WI38 (cell line): ENCODE measurements at regions not wholly inside any gene's neighbourhood (a gene's known extent, or its start where the extent isn't known, plus 50 kb on each side); places are given as distances from the start of the nearest gene placed in this dataset.

Source experiments
- H3K4me3 ChIP-seq: 2 replicates; pipeline ENCODE4 v1.5.1; 2011; ENCODE audit warnings: low read depth, mild to moderate bottlenecking, control low read depth, low read length
- TF ChIP-seq, protein P1 (sequence below): IDR thresholded peaks from 2 replicates; pipeline ENCODE4 v1.5.1; 2012; ENCODE audit warnings: low read depth, mild to moderate bottlenecking, control low read depth, low read length

GRCh38 chr10:123434435-123435039 is 231.6 kb upstream of the GPR26 start:
- H3K4me3 ChIP-seq = no peak overlapping the region
- TF ChIP-seq, protein P1, sequence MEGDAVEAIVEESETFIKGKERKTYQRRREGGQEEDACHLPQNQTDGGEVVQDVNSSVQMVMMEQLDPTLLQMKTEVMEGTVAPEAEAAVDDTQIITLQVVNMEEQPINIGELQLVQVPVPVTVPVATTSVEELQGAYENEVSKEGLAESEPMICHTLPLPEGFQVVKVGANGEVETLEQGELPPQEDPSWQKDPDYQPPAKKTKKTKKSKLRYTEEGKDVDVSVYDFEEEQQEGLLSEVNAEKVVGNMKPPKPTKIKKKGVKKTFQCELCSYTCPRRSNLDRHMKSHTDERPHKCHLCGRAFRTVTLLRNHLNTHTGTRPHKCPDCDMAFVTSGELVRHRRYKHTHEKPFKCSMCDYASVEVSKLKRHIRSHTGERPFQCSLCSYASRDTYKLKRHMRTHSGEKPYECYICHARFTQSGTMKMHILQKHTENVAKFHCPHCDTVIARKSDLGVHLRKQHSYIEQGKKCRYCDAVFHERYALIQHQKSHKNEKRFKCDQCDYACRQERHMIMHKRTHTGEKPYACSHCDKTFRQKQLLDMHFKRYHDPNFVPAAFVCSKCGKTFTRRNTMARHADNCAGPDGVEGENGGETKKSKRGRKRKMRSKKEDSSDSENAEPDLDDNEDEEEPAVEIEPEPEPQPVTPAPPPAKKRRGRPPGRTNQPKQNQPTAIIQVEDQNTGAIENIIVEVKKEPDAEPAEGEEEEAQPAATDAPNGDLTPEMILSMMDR = no peak

GRCh38 chr10:123442901-123443300 is 223.3 kb upstream of the GPR26 start:
- no peak overlapping the region for H3K4me3 ChIP-seq
- TF ChIP-seq, protein P1 = no peak

GRCh38 chr10:123443924-123444323 is 222.2 kb upstream of the GPR26 start:
- H3K4me3 ChIP-seq = no peak overlapping the region
- TF ChIP-seq, protein P1 = no peak

- H3K4me3 ChIP-seq = no peak overlapping the region
- TF ChIP-seq, protein P1 = no peak
Observed at GRCh38 chr10:123445261-123445775, 220.8 kb upstream of the GPR26 start.

DNA sequence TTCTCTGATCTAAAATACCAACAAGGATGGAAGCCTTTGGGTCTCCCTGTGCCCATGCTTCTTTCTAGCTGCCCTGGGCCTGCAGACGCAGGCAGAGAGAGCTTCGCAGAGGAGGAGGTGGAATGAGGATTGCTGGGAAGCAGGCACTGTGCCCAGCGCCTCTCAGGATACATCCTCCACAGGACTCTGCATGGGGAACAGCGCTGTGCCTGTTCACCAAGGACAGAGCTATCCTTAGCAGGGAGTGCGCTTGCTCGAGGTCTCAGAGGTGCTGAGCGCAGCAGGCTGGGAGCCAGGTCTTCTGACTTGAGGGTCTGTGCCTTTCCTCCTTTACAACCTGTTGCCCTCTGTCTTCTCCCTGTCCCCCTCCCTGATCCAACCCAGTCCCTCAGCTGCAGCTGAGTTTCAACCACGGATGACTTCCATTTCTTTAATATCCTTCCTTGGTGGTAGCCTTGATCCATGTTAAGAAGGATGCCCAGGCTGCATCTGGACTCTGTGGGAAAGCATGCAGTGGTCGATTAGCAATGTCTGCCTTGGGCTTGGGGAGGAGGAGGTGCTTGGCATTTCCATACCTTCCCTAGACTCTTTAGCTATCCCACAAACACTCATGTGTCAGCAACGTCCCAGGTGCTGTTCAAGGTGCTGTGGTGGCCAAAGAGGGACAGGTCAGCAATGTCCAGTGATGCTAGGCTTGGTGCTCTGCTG is 219.6 kb upstream of the GPR26 start:
- TF ChIP-seq, protein P1 = no peak

GRCh38 chr10:123449234-123449962 is 216.8 kb upstream of the GPR26 start:
- TF ChIP-seq, protein P1 = no peak
- H3K4me3 ChIP-seq = no peak overlapping the region

More for the DNA sequence above, 219.6 kb upstream of the GPR26 start:
- no peak overlapping the region for H3K4me3 ChIP-seq
